ENCODE measurements at regions not wholly inside any gene's neighbourhood (a gene's known extent, or its start where the extent isn't known, plus 50 kb on each side); places are given as distances from the start of the nearest gene placed in this dataset.

DNA sequence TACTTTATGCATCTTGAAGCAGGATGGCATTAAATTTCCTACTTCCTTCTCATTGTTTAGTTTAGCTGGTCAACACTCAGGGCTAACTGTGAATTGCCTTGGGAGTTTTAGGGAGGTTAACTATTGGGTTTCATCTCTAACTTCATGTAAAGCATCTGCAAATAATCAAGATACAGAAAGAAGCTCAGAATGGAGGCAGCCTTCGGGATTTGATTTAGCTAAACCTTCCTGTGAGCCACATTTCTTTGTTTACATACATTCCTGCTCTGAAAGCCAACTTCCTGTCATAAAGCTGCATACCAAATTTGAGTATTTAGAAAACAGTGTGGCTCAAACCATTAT lies 131.7 kb upstream of the PCDH18 start:
- TF ChIP-seq, protein P1, sequence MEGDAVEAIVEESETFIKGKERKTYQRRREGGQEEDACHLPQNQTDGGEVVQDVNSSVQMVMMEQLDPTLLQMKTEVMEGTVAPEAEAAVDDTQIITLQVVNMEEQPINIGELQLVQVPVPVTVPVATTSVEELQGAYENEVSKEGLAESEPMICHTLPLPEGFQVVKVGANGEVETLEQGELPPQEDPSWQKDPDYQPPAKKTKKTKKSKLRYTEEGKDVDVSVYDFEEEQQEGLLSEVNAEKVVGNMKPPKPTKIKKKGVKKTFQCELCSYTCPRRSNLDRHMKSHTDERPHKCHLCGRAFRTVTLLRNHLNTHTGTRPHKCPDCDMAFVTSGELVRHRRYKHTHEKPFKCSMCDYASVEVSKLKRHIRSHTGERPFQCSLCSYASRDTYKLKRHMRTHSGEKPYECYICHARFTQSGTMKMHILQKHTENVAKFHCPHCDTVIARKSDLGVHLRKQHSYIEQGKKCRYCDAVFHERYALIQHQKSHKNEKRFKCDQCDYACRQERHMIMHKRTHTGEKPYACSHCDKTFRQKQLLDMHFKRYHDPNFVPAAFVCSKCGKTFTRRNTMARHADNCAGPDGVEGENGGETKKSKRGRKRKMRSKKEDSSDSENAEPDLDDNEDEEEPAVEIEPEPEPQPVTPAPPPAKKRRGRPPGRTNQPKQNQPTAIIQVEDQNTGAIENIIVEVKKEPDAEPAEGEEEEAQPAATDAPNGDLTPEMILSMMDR (IDR thresholded peaks at IDR 0.05) = no peak
- TF ChIP-seq EP300 (IDR thresholded peaks at IDR 0.05) (no peak), POLR2AphosphoS5 (IDR thresholded peaks at IDR 0.05) (no peak), POLR2A (IDR thresholded peaks at IDR 0.05) (no peak)

Data from suprapubic skin (tissue), 4 donors.